Breast epithelium (tissue), 3 donors: ENCODE measurements at regions not wholly inside any gene's neighbourhood (a gene's known extent, or its start where the extent isn't known, plus 50 kb on each side); places are given as distances from the start of the nearest gene placed in this dataset.

Experiments used
- CTCF ChIP-seq, 3 donors: fragments of 450-650 bp; IDR thresholded peaks; one replicate each; pipeline ENCODE4 v1.5.1; 2016 to 2017; ENCODE audit warnings: antibody characterized with exemption in 3 of 3, mild to moderate bottlenecking in 3 of 3, moderate library complexity in 3 of 3
- POLR2A ChIP-seq: fragments of 450-650 bp; IDR thresholded peaks from one replicate; pipeline ENCODE4 v1.6.1; 2016; ENCODE audit warnings: antibody characterized with exemption, mild to moderate bottlenecking, moderate library complexity
- POLR2AphosphoS5 ChIP-seq, 3 donors: sonication (generic); formaldehyde crosslinking; IDR thresholded peaks; one replicate each; pipeline ENCODE4 v1.6.1; 2017; ENCODE audit warnings: antibody characterized with exemption in 3 of 3

GRCh38 chr2:188039307-188039706 is 252.4 kb upstream of the GULP1 start:
- TF ChIP-seq CTCF (IDR thresholded peaks at IDR 0.05), result no peak
- TF ChIP-seq POLR2AphosphoS5 (IDR thresholded peaks at IDR 0.05), result no peak
- no peak for TF ChIP-seq POLR2A
